ENCODE measurements at regions not wholly inside any gene's neighbourhood (a gene's known extent, or its start where the extent isn't known, plus 50 kb on each side); places are given as distances from the start of the nearest gene placed in this dataset.

- TF ChIP-seq CTCF (IDR thresholded peaks at IDR 0.05; ENCODE audit: insufficient read depth, low read depth, low read length): no peak
- no peak for TF ChIP-seq EZH2 (IDR thresholded peaks at IDR 0.05; ENCODE audit: insufficient read depth, low read length)
These were observed 176.2 kb downstream of the ADGRL4 start for GRCh38 chr1:78830321-78830720.

All from astrocyte (in vitro differentiated cells and primary cell).